ENCODE measurements at regions not wholly inside any gene's neighbourhood (a gene's known extent, or its start where the extent isn't known, plus 50 kb on each side); places are given as distances from the start of the nearest gene placed in this dataset.

GRCh38 chr4:134777606-134778005 lies 576.0 kb upstream of the PABPC4L start:
- Histone ChIP-seq H3K9me3 (no peaks in the 10 kb centered on the region), H3K27me3 (replicated peaks; ENCODE audit: insufficient read depth) (no peaks in the 10 kb centered on the region), H3K4me3 (no peak overlapping the region), H3K4me1 (ENCODE audit: control insufficient read depth in 1 of 2, low read depth in 2 of 2) (no peaks in the 10 kb centered on the region), H3K36me3 (no peaks in the 10 kb centered on the region), H3K27ac (no peak overlapping the region)
- no peak for DNase-seq (ENCODE audit: low spot score)
- ATAC-seq (ENCODE audit: insufficient number of reproducible peaks, low FRiP score, low read depth) = no peak
- TF ChIP-seq CTCF (IDR thresholded peaks at IDR 0.05) = no peak

GRCh38 chr4:134773497-134774000 lies 572.0 kb upstream of the PABPC4L start:
- no peak for DNase-seq (ENCODE audit: low spot score)
- ATAC-seq (ENCODE audit: insufficient number of reproducible peaks, low FRiP score, low read depth) = no peak

GRCh38 chr4:134762053-134762452 lies 560.5 kb upstream of the PABPC4L start:
- Histone ChIP-seq H3K4me3 (no peak overlapping the region), H3K9me3 (no peaks in the 10 kb centered on the region), H3K27me3 (replicated peaks; ENCODE audit: insufficient read depth) (no peaks in the 10 kb centered on the region), H3K36me3 (no peaks in the 10 kb centered on the region), H3K4me1 (ENCODE audit: control insufficient read depth in 1 of 2, low read depth in 2 of 2) (no peaks in the 10 kb centered on the region), H3K27ac (no peak overlapping the region)
- ATAC-seq (ENCODE audit: insufficient number of reproducible peaks, low FRiP score, low read depth) = no peak
- DNase-seq (ENCODE audit: low spot score) = no peak
- no peak for TF ChIP-seq CTCF (IDR thresholded peaks at IDR 0.05)

More at GRCh38 chr4:134773497-134774000, 572.0 kb upstream of the PABPC4L start:
- Histone ChIP-seq H3K27ac (no peak overlapping the region), H3K4me3 (no peak overlapping the region), H3K27me3 (replicated peaks; ENCODE audit: insufficient read depth) (no peaks in the 10 kb centered on the region), H3K9me3 (no peaks in the 10 kb centered on the region), H3K4me1 (ENCODE audit: control insufficient read depth in 1 of 2, low read depth in 2 of 2) (no peaks in the 10 kb centered on the region), H3K36me3 (no peaks in the 10 kb centered on the region)
- no peak for TF ChIP-seq CTCF (IDR thresholded peaks at IDR 0.05)

- DNase-seq (ENCODE audit: low spot score) = no peak
- Histone ChIP-seq H3K27me3 (replicated peaks; ENCODE audit: insufficient read depth) (no peaks in the 10 kb centered on the region), H3K4me1 (ENCODE audit: control insufficient read depth in 1 of 2, low read depth in 2 of 2) (no peaks in the 10 kb centered on the region), H3K27ac (no peak overlapping the region), H3K4me3 (no peak overlapping the region), H3K36me3 (no peaks in the 10 kb centered on the region), H3K9me3 (no peaks in the 10 kb centered on the region)
- TF ChIP-seq CTCF (IDR thresholded peaks at IDR 0.05) = no peak
- no peak for ATAC-seq (ENCODE audit: insufficient number of reproducible peaks, low FRiP score, low read depth)
Measured at GRCh38 chr4:134756421-134756820, 554.8 kb upstream of the PABPC4L start.

GRCh38 chr4:134754301-134755019 lies 552.9 kb upstream of the PABPC4L start:
- DNase-seq (ENCODE audit: low spot score) = no peak
- H3K4me3 ChIP-seq = no peak overlapping the region
- H3K27me3 ChIP-seq (replicated peaks; ENCODE audit: insufficient read depth) = no peaks in the 10 kb centered on the region
- TF ChIP-seq CTCF (IDR thresholded peaks at IDR 0.05) = no peak
- H3K27ac ChIP-seq = no peak overlapping the region
- H3K4me1 ChIP-seq (ENCODE audit: control insufficient read depth in 1 of 2, low read depth in 2 of 2) = no peaks in the 10 kb centered on the region
- ATAC-seq (ENCODE audit: insufficient number of reproducible peaks, low FRiP score, low read depth) = no peak
- H3K9me3 ChIP-seq = no peaks in the 10 kb centered on the region
- H3K36me3 ChIP-seq = no peaks in the 10 kb centered on the region
